ENCODE measurements at regions not wholly inside any gene's neighbourhood (a gene's known extent, or its start where the extent isn't known, plus 50 kb on each side); places are given as distances from the start of the nearest gene placed in this dataset.

DNA sequence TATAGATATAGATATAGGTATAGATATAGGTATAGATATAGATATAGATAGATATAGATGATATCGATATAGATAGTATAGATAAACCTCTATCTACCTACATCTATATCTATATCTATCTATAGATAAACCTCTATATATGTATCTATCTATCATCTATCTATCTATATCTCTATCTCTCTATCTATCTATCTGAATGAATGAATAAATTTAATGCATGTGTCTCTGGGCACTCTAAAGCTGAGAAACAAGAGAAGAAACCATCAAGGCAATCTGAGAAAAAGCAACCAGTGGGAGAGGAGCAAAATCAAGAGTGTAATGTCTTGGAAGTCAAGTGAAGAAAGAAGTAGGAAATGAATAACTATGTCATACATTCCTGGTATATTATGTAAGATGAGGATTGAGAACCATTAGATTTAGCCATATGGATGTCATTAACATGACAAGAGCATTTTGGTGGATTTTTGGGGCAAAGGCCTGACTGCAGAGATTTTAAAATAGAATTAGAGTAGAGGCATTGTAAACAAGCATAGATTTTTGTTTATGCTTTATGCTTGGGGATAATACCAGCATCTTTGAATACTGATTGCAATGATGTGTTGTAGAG is 1262.7 kb upstream of the MIR17HG start:
- TF ChIP-seq, protein P1, sequence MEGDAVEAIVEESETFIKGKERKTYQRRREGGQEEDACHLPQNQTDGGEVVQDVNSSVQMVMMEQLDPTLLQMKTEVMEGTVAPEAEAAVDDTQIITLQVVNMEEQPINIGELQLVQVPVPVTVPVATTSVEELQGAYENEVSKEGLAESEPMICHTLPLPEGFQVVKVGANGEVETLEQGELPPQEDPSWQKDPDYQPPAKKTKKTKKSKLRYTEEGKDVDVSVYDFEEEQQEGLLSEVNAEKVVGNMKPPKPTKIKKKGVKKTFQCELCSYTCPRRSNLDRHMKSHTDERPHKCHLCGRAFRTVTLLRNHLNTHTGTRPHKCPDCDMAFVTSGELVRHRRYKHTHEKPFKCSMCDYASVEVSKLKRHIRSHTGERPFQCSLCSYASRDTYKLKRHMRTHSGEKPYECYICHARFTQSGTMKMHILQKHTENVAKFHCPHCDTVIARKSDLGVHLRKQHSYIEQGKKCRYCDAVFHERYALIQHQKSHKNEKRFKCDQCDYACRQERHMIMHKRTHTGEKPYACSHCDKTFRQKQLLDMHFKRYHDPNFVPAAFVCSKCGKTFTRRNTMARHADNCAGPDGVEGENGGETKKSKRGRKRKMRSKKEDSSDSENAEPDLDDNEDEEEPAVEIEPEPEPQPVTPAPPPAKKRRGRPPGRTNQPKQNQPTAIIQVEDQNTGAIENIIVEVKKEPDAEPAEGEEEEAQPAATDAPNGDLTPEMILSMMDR (IDR thresholded peaks at IDR 0.05) = no peak
- TF ChIP-seq POLR2A (IDR thresholded peaks at IDR 0.05) (no peak), POLR2AphosphoS5 (IDR thresholded peaks at IDR 0.05) (no peak)

All from gastroesophageal sphincter (tissue), 3 donors.